Panc1 (cell line): ENCODE measurements at regions not wholly inside any gene's neighbourhood (a gene's known extent, or its start where the extent isn't known, plus 50 kb on each side); places are given as distances from the start of the nearest gene placed in this dataset.

Experiments used
- POLR2AphosphoS5 ChIP-seq: IDR thresholded peaks from 2 replicates; pipeline ENCODE4 v1.6.1; 2012; ENCODE audit warnings: mild to moderate bottlenecking, low read depth, low read length, moderate library complexity
- TCF7L2 ChIP-seq: IDR thresholded peaks from 2 replicates; pipeline ENCODE4 v1.6.1; 2011; ENCODE audit warnings: mild to moderate bottlenecking, low read depth, low read length, inconsistent platforms
- TF ChIP-seq, protein P1 (sequence below): fragments of 450-650 bp; IDR thresholded peaks from 2 replicates; pipeline ENCODE4 v1.5.1; 2017; ENCODE audit warnings: mild to moderate bottlenecking
- TF ChIP-seq, protein P2 (sequence below), 2 experiments: IDR thresholded peaks; 2 replicates each; pipeline ENCODE4 v1.6.1; 2011 to 2012; ENCODE audit warnings: low read depth in 2 of 2, control low read depth in 1 of 2, low read length in 1 of 2, mild to moderate bottlenecking in 1 of 2, moderate library complexity in 1 of 2; ENCODE audit not compliant: insufficient read depth in 1 of 2

DNA sequence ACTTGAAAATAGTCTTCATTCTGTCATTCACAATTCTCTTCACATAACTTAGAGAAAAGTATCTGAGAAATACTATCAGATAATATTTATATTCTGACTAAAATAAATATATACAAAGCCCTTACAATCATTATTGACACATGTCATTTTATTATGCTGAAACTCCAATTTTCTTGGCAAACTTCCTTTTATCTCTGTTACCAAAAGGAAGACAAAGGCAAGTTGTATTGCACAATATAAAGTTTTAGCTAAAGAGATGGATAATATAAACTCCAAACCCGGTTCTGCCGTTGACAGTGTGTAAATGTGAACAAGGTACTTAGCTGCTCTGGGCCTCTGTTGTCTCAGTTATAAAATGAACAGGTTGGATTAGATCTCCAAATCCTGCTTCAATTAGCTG is 99.0 kb upstream of the MDFIC start:
- TF ChIP-seq, protein P1, sequence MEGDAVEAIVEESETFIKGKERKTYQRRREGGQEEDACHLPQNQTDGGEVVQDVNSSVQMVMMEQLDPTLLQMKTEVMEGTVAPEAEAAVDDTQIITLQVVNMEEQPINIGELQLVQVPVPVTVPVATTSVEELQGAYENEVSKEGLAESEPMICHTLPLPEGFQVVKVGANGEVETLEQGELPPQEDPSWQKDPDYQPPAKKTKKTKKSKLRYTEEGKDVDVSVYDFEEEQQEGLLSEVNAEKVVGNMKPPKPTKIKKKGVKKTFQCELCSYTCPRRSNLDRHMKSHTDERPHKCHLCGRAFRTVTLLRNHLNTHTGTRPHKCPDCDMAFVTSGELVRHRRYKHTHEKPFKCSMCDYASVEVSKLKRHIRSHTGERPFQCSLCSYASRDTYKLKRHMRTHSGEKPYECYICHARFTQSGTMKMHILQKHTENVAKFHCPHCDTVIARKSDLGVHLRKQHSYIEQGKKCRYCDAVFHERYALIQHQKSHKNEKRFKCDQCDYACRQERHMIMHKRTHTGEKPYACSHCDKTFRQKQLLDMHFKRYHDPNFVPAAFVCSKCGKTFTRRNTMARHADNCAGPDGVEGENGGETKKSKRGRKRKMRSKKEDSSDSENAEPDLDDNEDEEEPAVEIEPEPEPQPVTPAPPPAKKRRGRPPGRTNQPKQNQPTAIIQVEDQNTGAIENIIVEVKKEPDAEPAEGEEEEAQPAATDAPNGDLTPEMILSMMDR, result no peak
- TF ChIP-seq POLR2AphosphoS5, result no peak
- TF ChIP-seq TCF7L2, result no peak
- TF ChIP-seq, protein P2, sequence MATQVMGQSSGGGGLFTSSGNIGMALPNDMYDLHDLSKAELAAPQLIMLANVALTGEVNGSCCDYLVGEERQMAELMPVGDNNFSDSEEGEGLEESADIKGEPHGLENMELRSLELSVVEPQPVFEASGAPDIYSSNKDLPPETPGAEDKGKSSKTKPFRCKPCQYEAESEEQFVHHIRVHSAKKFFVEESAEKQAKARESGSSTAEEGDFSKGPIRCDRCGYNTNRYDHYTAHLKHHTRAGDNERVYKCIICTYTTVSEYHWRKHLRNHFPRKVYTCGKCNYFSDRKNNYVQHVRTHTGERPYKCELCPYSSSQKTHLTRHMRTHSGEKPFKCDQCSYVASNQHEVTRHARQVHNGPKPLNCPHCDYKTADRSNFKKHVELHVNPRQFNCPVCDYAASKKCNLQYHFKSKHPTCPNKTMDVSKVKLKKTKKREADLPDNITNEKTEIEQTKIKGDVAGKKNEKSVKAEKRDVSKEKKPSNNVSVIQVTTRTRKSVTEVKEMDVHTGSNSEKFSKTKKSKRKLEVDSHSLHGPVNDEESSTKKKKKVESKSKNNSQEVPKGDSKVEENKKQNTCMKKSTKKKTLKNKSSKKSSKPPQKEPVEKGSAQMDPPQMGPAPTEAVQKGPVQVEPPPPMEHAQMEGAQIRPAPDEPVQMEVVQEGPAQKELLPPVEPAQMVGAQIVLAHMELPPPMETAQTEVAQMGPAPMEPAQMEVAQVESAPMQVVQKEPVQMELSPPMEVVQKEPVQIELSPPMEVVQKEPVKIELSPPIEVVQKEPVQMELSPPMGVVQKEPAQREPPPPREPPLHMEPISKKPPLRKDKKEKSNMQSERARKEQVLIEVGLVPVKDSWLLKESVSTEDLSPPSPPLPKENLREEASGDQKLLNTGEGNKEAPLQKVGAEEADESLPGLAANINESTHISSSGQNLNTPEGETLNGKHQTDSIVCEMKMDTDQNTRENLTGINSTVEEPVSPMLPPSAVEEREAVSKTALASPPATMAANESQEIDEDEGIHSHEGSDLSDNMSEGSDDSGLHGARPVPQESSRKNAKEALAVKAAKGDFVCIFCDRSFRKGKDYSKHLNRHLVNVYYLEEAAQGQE (IDR thresholded peaks at IDR 0.05; ENCODE audit: insufficient read depth in 1 of 2, low read depth in 2 of 2, low read length in 1 of 2), result no peak
